WTC11 (cell line): ENCODE measurements at regions not wholly inside any gene's neighbourhood (a gene's known extent, or its start where the extent isn't known, plus 50 kb on each side); places are given as distances from the start of the nearest gene placed in this dataset.

Source experiments
- ATAC-seq: fragments of 200-7000 bp; cut with Tn5 transposase; 2 replicates; pipeline ENCODE4 v1.10.0; 2021; ENCODE audit warnings: mild to moderate bottlenecking, moderate library complexity
- CTCF ChIA-PET: fragments of 300-600 bp; sonication (Branson Sonifier 250); formaldehyde crosslinking; loops from one replicate; lab custom pipeline; 2021; ENCODE audit warnings: antibody characterized with exemption; lab: Charles Lee
- POLR2A ChIA-PET: fragments of 350-600 bp; sonication (Branson Sonifier 250); formaldehyde crosslinking; loops from one replicate; lab custom pipeline; 2021; ENCODE audit warnings: antibody characterized with exemption; lab: Charles Lee
- DNase-seq: peaks from one replicate; pipeline ENCODE4 v3.0.0; 2021; ENCODE audit warnings: low spot score
- H3K27ac Mint-ChIP-seq: 2 replicates; pipeline ENCODE4 v1.8.0; 2021; ENCODE audit warnings: mixed read lengths
- H3K27me3 Mint-ChIP-seq: 2 replicates; pipeline ENCODE4 v1.8.0; 2021; ENCODE audit warnings: low read depth, mild to moderate bottlenecking, moderate library complexity, mixed read lengths
- H3K36me3 Mint-ChIP-seq: 2 replicates; pipeline ENCODE4 v1.8.0; 2021; ENCODE audit warnings: mixed read lengths
- H3K4me1 Mint-ChIP-seq: 2 replicates; pipeline ENCODE4 v1.8.0; 2022; ENCODE audit warnings: mixed read lengths
- H3K4me3 Mint-ChIP-seq: 2 replicates; pipeline ENCODE4 v1.8.0; 2021; ENCODE audit warnings: mild to moderate bottlenecking, moderate library complexity, mixed read lengths
- H3K9me3 Mint-ChIP-seq: 2 replicates; pipeline ENCODE4 v1.8.0; 2021; ENCODE audit warnings: mixed read lengths
- ATF1 ChIP-seq: sonication (generic); formaldehyde crosslinking; IDR thresholded peaks from 2 replicates; pipeline ENCODE4 v1.8.1; 2023; ENCODE audit warnings: mild to moderate bottlenecking, moderate library complexity, missing genetic modification reagents
- CREB1 ChIP-seq: sonication (generic); formaldehyde crosslinking; IDR thresholded peaks from 2 replicates; pipeline ENCODE4 v1.8.0; 2023; ENCODE audit warnings: mild to moderate bottlenecking, missing genetic modification reagents
- ELF4 ChIP-seq: sonication (generic); formaldehyde crosslinking; IDR thresholded peaks from 2 replicates; pipeline ENCODE4 v1.8.1; 2022; ENCODE audit warnings: low read depth, mild to moderate bottlenecking, moderate library complexity, missing genetic modification reagents
- EMX1 ChIP-seq: fragments of 250-450 bp; sonication (Bioruptor Pico); IDR thresholded peaks from 2 replicates; pipeline ENCODE4 v1.8.0; 2021; ENCODE audit warnings: mild to moderate bottlenecking
- GRHL2 ChIP-seq: fragments of 250-450 bp; sonication (Bioruptor Pico); IDR thresholded peaks from 2 replicates; pipeline ENCODE4 v1.8.0; 2022; ENCODE audit warnings: mild to moderate bottlenecking, moderate library complexity; ENCODE audit not compliant: insufficient replicate concordance, severe bottlenecking
- NFYB ChIP-seq: sonication (generic); formaldehyde crosslinking; conservative IDR thresholded peaks from 2 replicates; pipeline ENCODE4 v1.8.0; 2022; ENCODE audit warnings: low read depth, missing genetic modification reagents
- NR1H2 ChIP-seq: sonication (generic); formaldehyde crosslinking; IDR thresholded peaks from 2 replicates; pipeline ENCODE4 v1.9.0; 2021; ENCODE audit warnings: mild to moderate bottlenecking, moderate library complexity, missing genetic modification reagents
- PRRX2 ChIP-seq: fragments of 250-450 bp; sonication (Bioruptor Pico); IDR thresholded peaks from 2 replicates; pipeline ENCODE4 v1.8.0; 2021; ENCODE audit warnings: mild to moderate bottlenecking
- SMAD4 ChIP-seq: sonication (generic); formaldehyde crosslinking; IDR thresholded peaks from 2 replicates; pipeline ENCODE4 v1.8.0; 2022; ENCODE audit warnings: mild to moderate bottlenecking, missing genetic modification reagents
- TCF7 ChIP-seq: sonication (generic); formaldehyde crosslinking; IDR thresholded peaks from 2 replicates; pipeline ENCODE4 v1.8.0; 2022; ENCODE audit warnings: mild to moderate bottlenecking, low read depth, missing genetic modification reagents, moderate library complexity
- TEAD4 ChIP-seq: sonication (generic); formaldehyde crosslinking; IDR thresholded peaks from 2 replicates; pipeline ENCODE4 v1.8.0; 2022; ENCODE audit warnings: mild to moderate bottlenecking, missing genetic modification reagents
- ZNF317 ChIP-seq: sonication (generic); formaldehyde crosslinking; IDR thresholded peaks from 2 replicates; pipeline ENCODE4 v1.8.1; 2023; ENCODE audit warnings: low read depth, mild to moderate bottlenecking, moderate library complexity, missing genetic modification reagents, borderline replicate concordance
- ZNF671 ChIP-seq: fragments of 250-450 bp; sonication (Bioruptor Pico); IDR thresholded peaks from 2 replicates; pipeline ENCODE4 v1.8.0; 2021; ENCODE audit warnings: mild to moderate bottlenecking
- TF ChIP-seq, protein P1 (sequence below): sonication (generic); formaldehyde crosslinking; IDR thresholded peaks from 2 replicates; pipeline ENCODE4 v1.8.1; 2022; ENCODE audit warnings: low read depth, missing genetic modification reagents, borderline replicate concordance
- TF ChIP-seq, protein P2 (sequence below): sonication (generic); formaldehyde crosslinking; IDR thresholded peaks from 2 replicates; pipeline ENCODE4 v1.8.1; 2023; ENCODE audit warnings: mild to moderate bottlenecking, missing genetic modification reagents, borderline replicate concordance
- TF ChIP-seq, protein P3 (sequence below): sonication (generic); formaldehyde crosslinking; conservative IDR thresholded peaks from 2 replicates; pipeline ENCODE4 v1.8.1; 2023; ENCODE audit warnings: mild to moderate bottlenecking, low read depth, missing genetic modification reagents, moderate library complexity
- TF ChIP-seq, protein P4 (sequence below): sonication (generic); formaldehyde crosslinking; IDR thresholded peaks from 2 replicates; pipeline ENCODE4 v1.8.0; 2022; ENCODE audit warnings: mild to moderate bottlenecking, missing genetic modification reagents
- TF ChIP-seq, protein P5 (sequence below): sonication (generic); formaldehyde crosslinking; IDR thresholded peaks from 2 replicates; pipeline ENCODE4 v1.8.0; 2023; ENCODE audit warnings: missing genetic modification reagents, mild to moderate bottlenecking, borderline replicate concordance

DNA sequence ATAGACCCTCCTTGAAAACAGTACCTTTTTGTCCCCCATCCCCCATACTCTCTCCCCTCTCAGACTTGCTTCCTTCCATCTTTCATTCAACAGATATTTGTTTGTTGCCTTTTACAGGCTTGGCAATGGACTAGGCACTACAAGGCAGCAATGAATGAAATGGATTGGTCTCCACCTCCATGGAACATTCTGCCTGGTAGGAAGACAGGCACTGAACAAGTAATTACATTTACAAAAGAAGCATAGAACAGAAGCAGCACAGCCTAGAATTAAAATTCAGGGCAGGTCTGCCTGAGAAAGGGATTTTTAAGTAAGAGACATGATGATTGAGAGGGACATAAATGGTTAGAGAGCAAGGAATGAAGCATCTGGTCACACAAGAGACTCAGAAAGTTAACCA, 346.1 kb downstream of the GRXCR1 start:
- ATAC-seq (no peak), DNase-seq (no peak)
- no peak overlapping the region for H3K27ac Mint-ChIP-seq
- ChIA-PET CTCF (no interaction called here), POLR2A (no interaction called here)
- no peaks in the 10 kb centered on the region for H3K36me3 Mint-ChIP-seq
- no peaks in the 10 kb centered on the region for H3K27me3 Mint-ChIP-seq
- no peak for TF ChIP-seq TCF7
- no peak for TF ChIP-seq NFYB (CRISPR knock-in tag)
- TF ChIP-seq ATF1 (CRISPR knock-in tag), result no peak
- TF ChIP-seq, protein P1, sequence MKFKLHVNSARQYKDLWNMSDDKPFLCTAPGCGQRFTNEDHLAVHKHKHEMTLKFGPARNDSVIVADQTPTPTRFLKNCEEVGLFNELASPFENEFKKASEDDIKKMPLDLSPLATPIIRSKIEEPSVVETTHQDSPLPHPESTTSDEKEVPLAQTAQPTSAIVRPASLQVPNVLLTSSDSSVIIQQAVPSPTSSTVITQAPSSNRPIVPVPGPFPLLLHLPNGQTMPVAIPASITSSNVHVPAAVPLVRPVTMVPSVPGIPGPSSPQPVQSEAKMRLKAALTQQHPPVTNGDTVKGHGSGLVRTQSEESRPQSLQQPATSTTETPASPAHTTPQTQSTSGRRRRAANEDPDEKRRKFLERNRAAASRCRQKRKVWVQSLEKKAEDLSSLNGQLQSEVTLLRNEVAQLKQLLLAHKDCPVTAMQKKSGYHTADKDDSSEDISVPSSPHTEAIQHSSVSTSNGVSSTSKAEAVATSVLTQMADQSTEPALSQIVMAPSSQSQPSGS (CRISPR knock-in tag), result no peak
- TF ChIP-seq GRHL2 (CRISPR knock-in tag), result no peak
- TF ChIP-seq, protein P2, sequence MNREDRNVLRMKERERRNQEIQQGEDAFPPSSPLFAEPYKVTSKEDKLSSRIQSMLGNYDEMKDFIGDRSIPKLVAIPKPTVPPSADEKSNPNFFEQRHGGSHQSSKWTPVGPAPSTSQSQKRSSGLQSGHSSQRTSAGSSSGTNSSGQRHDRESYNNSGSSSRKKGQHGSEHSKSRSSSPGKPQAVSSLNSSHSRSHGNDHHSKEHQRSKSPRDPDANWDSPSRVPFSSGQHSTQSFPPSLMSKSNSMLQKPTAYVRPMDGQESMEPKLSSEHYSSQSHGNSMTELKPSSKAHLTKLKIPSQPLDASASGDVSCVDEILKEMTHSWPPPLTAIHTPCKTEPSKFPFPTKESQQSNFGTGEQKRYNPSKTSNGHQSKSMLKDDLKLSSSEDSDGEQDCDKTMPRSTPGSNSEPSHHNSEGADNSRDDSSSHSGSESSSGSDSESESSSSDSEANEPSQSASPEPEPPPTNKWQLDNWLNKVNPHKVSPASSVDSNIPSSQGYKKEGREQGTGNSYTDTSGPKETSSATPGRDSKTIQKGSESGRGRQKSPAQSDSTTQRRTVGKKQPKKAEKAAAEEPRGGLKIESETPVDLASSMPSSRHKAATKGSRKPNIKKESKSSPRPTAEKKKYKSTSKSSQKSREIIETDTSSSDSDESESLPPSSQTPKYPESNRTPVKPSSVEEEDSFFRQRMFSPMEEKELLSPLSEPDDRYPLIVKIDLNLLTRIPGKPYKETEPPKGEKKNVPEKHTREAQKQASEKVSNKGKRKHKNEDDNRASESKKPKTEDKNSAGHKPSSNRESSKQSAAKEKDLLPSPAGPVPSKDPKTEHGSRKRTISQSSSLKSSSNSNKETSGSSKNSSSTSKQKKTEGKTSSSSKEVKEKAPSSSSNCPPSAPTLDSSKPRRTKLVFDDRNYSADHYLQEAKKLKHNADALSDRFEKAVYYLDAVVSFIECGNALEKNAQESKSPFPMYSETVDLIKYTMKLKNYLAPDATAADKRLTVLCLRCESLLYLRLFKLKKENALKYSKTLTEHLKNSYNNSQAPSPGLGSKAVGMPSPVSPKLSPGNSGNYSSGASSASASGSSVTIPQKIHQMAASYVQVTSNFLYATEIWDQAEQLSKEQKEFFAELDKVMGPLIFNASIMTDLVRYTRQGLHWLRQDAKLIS, result no peak
- TF ChIP-seq ZNF317 (CRISPR knock-in tag), result no peak
- TF ChIP-seq ELF4, result no peak
- peaks cover 5% of the 10 kb centered on the region for H3K4me1 Mint-ChIP-seq
- H3K9me3 Mint-ChIP-seq, result peaks cover 5% of the 10 kb centered on the region
- H3K4me3 Mint-ChIP-seq, result no peak overlapping the region

DNA sequence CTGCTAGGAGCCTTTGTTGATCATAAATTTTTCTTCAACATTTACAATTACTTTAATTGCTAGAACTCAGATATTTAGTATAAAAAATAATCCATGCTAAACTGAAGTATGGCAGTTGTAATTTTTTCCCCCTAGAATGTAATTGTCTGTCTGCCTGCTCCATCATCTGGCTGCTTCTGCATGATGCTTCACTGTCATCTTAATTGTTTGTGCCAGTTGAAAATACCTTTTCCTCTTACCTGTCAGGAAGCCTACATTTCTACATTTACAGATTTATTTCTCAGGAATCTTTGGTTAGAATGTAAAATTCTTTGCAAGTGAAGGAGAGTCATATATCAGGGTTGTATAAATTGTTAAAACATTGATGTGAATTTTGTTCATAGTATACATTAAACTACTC, 348.6 kb downstream of the GRXCR1 start:
- ChIA-PET POLR2A (no interaction called here), CTCF (no interaction called here)
- peaks cover 5% of the 10 kb centered on the region for H3K9me3 Mint-ChIP-seq
- peaks cover 10% of the 10 kb centered on the region for H3K4me1 Mint-ChIP-seq
- TF ChIP-seq SMAD4 (CRISPR knock-in tag) (no peak), CREB1 (CRISPR knock-in tag) (no peak), NFYB (CRISPR knock-in tag) (no peak), ZNF317 (CRISPR knock-in tag) (no peak), TEAD4 (CRISPR knock-in tag) (no peak), ZNF671 (CRISPR knock-in tag) (no peak), PRRX2 (CRISPR knock-in tag) (no peak), EMX1 (CRISPR knock-in tag) (no peak), NR1H2 (no peak)
- TF ChIP-seq, protein P3, sequence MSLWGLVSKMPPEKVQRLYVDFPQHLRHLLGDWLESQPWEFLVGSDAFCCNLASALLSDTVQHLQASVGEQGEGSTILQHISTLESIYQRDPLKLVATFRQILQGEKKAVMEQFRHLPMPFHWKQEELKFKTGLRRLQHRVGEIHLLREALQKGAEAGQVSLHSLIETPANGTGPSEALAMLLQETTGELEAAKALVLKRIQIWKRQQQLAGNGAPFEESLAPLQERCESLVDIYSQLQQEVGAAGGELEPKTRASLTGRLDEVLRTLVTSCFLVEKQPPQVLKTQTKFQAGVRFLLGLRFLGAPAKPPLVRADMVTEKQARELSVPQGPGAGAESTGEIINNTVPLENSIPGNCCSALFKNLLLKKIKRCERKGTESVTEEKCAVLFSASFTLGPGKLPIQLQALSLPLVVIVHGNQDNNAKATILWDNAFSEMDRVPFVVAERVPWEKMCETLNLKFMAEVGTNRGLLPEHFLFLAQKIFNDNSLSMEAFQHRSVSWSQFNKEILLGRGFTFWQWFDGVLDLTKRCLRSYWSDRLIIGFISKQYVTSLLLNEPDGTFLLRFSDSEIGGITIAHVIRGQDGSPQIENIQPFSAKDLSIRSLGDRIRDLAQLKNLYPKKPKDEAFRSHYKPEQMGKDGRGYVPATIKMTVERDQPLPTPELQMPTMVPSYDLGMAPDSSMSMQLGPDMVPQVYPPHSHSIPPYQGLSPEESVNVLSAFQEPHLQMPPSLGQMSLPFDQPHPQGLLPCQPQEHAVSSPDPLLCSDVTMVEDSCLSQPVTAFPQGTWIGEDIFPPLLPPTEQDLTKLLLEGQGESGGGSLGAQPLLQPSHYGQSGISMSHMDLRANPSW (CRISPR knock-in tag), result no peak
- TF ChIP-seq, protein P4, sequence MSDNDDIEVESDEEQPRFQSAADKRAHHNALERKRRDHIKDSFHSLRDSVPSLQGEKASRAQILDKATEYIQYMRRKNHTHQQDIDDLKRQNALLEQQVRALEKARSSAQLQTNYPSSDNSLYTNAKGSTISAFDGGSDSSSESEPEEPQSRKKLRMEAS (CRISPR knock-in tag), result no peak
- TF ChIP-seq, protein P5, sequence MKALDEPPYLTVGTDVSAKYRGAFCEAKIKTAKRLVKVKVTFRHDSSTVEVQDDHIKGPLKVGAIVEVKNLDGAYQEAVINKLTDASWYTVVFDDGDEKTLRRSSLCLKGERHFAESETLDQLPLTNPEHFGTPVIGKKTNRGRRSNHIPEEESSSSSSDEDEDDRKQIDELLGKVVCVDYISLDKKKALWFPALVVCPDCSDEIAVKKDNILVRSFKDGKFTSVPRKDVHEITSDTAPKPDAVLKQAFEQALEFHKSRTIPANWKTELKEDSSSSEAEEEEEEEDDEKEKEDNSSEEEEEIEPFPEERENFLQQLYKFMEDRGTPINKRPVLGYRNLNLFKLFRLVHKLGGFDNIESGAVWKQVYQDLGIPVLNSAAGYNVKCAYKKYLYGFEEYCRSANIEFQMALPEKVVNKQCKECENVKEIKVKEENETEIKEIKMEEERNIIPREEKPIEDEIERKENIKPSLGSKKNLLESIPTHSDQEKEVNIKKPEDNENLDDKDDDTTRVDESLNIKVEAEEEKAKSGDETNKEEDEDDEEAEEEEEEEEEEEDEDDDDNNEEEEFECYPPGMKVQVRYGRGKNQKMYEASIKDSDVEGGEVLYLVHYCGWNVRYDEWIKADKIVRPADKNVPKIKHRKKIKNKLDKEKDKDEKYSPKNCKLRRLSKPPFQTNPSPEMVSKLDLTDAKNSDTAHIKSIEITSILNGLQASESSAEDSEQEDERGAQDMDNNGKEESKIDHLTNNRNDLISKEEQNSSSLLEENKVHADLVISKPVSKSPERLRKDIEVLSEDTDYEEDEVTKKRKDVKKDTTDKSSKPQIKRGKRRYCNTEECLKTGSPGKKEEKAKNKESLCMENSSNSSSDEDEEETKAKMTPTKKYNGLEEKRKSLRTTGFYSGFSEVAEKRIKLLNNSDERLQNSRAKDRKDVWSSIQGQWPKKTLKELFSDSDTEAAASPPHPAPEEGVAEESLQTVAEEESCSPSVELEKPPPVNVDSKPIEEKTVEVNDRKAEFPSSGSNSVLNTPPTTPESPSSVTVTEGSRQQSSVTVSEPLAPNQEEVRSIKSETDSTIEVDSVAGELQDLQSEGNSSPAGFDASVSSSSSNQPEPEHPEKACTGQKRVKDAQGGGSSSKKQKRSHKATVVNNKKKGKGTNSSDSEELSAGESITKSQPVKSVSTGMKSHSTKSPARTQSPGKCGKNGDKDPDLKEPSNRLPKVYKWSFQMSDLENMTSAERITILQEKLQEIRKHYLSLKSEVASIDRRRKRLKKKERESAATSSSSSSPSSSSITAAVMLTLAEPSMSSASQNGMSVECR, result no peak
- no peak overlapping the region for H3K27ac Mint-ChIP-seq
- no peak overlapping the region for H3K4me3 Mint-ChIP-seq
- H3K36me3 Mint-ChIP-seq, result no peaks in the 10 kb centered on the region
- ATAC-seq (no peak), DNase-seq (no peak)
- no peaks in the 10 kb centered on the region for H3K27me3 Mint-ChIP-seq
